Ovary (tissue), 7 donors: ENCODE measurements at regions not wholly inside any gene's neighbourhood (a gene's known extent, or its start where the extent isn't known, plus 50 kb on each side); places are given as distances from the start of the nearest gene placed in this dataset.

ENCODE experiments used
- DNase-seq, 5 donors: peaks; one replicate each; pipeline ENCODE4 v3.0.0-alpha.2; 2019 to 2020
- H3K27ac ChIP-seq, 2 donors: fragments of 200-600 bp; one replicate each; pipeline versions ENCODE4 v1.5.1 to v1.8.0; 2019 to 2022
- H3K27me3 ChIP-seq: fragments of 200-600 bp; one replicate; pipeline ENCODE4 v1.8.0; 2022
- H3K36me3 ChIP-seq: fragments of 200-600 bp; sonication (generic); one replicate; pipeline ENCODE4 v1.5.1; 2019
- H3K4me1 ChIP-seq: one replicate; pipeline ENCODE4 v1.8.1; 2013; ENCODE audit warnings: mild to moderate bottlenecking, moderate library complexity; ENCODE audit not compliant: insufficient read depth
- H3K4me3 ChIP-seq: fragments of 200-600 bp; sonication (generic); one replicate; pipeline ENCODE4 v1.5.1; 2017
- H3K9me3 ChIP-seq, 2 donors: fragments of 200-600 bp in 1 of 2; sonication (generic) in 1 of 2; one replicate each; pipeline versions ENCODE4 v1.5.1 to v1.8.1; 2013 to 2019; ENCODE audit warnings: mild to moderate bottlenecking in 1 of 2, moderate library complexity in 1 of 2
- CTCF ChIP-seq, 3 donors: fragments of 450-650 bp in 2 of 3; fragments of 200-600 bp in 1 of 3; IDR thresholded peaks; one replicate each; pipeline versions ENCODE4 v1.5.1 to v1.8.0; 2016 to 2022; ENCODE audit warnings: antibody characterized with exemption in 3 of 3, mild to moderate bottlenecking in 1 of 3
- EP300 ChIP-seq: sonication (generic); formaldehyde crosslinking; IDR thresholded peaks from one replicate; pipeline ENCODE4 v1.6.1; 2017; ENCODE audit warnings: antibody characterized with exemption
- POLR2A ChIP-seq: fragments of 450-650 bp; IDR thresholded peaks from one replicate; pipeline ENCODE4 v1.6.1; 2017; ENCODE audit warnings: antibody characterized with exemption, mild to moderate bottlenecking, moderate library complexity
- WGBS, 3 donors: extraction: QIAGEN DNeasy Blood & Tissue Kit in 1 of 3; methylation state at CpG; one replicate each; pipeline versions ENCODE4 v1.1.5 to v1.1.7; 2013 to 2017; 5-methylcytosine and 5-hydroxymethylcytosine counted together
- intact Hi-C, 4 donors: fragments of 100-400 bp; cut with DNase I; formaldehyde crosslinking; loops; one replicate each; pipeline versions ENCODE4 v1.11.0 to v1.15.1; 2022 to 2023
- donor health status: DM: no; HTN: no; CAD: no; lungs with moderate emphysema.
- donor health status: DM: no; HTN: no; CAD: no.
- donor health status: Bipolar disorder and iron deficiency.
- donor health status: DM: no; HTN: no; CAD: no.
- donor health status: DM: yes; HTN: yes; CAD: no.

GRCh38 chr4:61027939-61028338, 172.2 kb upstream of the ADGRL3 start:
- TF ChIP-seq POLR2A (no peak), EP300 (no peak), CTCF (IDR thresholded peaks at IDR 0.05) (no peak)
- intact Hi-C loops: no loop called here
- no peak for DNase-seq

GRCh38 chr4:61036071-61036684, 163.9 kb upstream of the ADGRL3 start:
- no peaks in the 10 kb centered on the region for H3K4me1 ChIP-seq
- H3K27ac ChIP-seq: no peak overlapping the region
- H3K4me3 ChIP-seq: no peak overlapping the region
- H3K36me3 ChIP-seq: no peaks in the 10 kb centered on the region
- no peak for DNase-seq
- WGBS, 3 donors: 78 to 89% (median 85%) methylated on average over 4 of the region's 4 CpGs
- H3K9me3 ChIP-seq: no peaks in the 10 kb centered on the region
- TF ChIP-seq POLR2A (no peak), EP300 (no peak), CTCF (IDR thresholded peaks at IDR 0.05) (no peak)
- H3K27me3 ChIP-seq: no peaks in the 10 kb centered on the region
- intact Hi-C loops: no loop called here

More at GRCh38 chr4:61027939-61028338, 172.2 kb upstream of the ADGRL3 start:
- Histone ChIP-seq H3K36me3 (no peaks in the 10 kb centered on the region), H3K9me3 (no peaks in the 10 kb centered on the region), H3K27me3 (no peaks in the 10 kb centered on the region), H3K27ac (no peak overlapping the region), H3K4me3 (no peak overlapping the region), H3K4me1 (no peaks in the 10 kb centered on the region)

- intact Hi-C loops: no loop called here
- WGBS, 3 donors: 50 to 69% (median 51%) methylated on average over 2 of the region's 2 CpGs
- H3K27ac ChIP-seq: no peak overlapping the region
- no peaks in the 10 kb centered on the region for H3K36me3 ChIP-seq
- no peaks in the 10 kb centered on the region for H3K9me3 ChIP-seq
- TF ChIP-seq CTCF (IDR thresholded peaks at IDR 0.05): no peak
- TF ChIP-seq POLR2A: no peak
- TF ChIP-seq EP300: no peak
- H3K4me3 ChIP-seq: no peak overlapping the region
- DNase-seq: no peak
- H3K27me3 ChIP-seq: no peaks in the 10 kb centered on the region
- H3K4me1 ChIP-seq: no peaks in the 10 kb centered on the region
Measured at GRCh38 chr4:61041527-61041926, 158.6 kb upstream of the ADGRL3 start.

GRCh38 chr4:61044837-61045236, 155.3 kb upstream of the ADGRL3 start:
- Histone ChIP-seq H3K27ac (no peak overlapping the region), H3K9me3 (no peaks in the 10 kb centered on the region), H3K4me3 (no peak overlapping the region), H3K27me3 (no peaks in the 10 kb centered on the region), H3K36me3 (no peaks in the 10 kb centered on the region), H3K4me1 (no peaks in the 10 kb centered on the region)
- no peak for TF ChIP-seq CTCF (IDR thresholded peaks at IDR 0.05)
- no peak for TF ChIP-seq POLR2A
- TF ChIP-seq EP300: no peak
- no peak for DNase-seq
- 83 to 84% (median 83%) methylated on average over 1 of the region's 1 CpG for WGBS, 3 donors
- intact Hi-C loops: no loop called here
